ENCODE measurements at regions not wholly inside any gene's neighbourhood (a gene's known extent, or its start where the extent isn't known, plus 50 kb on each side); places are given as distances from the start of the nearest gene placed in this dataset.

DNA sequence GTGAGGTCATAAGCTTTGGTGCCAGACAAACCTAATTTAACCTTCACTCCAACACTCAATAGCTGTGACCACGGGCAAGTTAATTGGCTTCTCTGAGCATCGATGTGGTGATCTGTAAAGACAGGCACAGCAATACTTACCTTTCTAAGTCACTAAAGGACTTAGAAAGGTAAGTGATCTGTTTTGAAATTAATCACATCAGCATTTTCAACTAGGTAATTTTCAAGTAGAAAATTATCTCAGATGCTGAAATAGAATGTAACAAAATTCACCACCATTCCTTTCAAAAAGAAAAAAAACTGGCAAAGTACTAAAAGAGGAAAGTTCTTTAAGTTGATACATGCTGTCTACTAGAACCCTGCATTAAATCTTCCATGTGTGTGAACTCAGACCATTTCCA is 354.5 kb downstream of the ICE1 start:
- Histone ChIP-seq H3K9me3 (ENCODE audit: low read length) (no peaks in the 10 kb centered on the region), H3K9me2 (ENCODE audit: low read depth, low read length) (no peaks in the 10 kb centered on the region), H3K4me2 (ENCODE audit: low read length) (no peak overlapping the region), H3K79me2 (ENCODE audit: insufficient read depth, low read length) (no peaks in the 10 kb centered on the region), H4K20me1 (ENCODE audit: insufficient read depth, low read length) (no peaks in the 10 kb centered on the region), H3K9ac (ENCODE audit: low read length) (no peak overlapping the region), H2AFZ (ENCODE audit: low read length) (no peak overlapping the region), H3K4me3 (ENCODE audit: low read depth, low read length, poor library complexity, severe bottlenecking) (no peak overlapping the region), H3K27ac (ENCODE audit: low read depth, low read length, poor library complexity, severe bottlenecking) (no peak overlapping the region), H3K36me3 (ENCODE audit: insufficient read depth, low read length) (no peaks in the 10 kb centered on the region), H3F3A (ENCODE audit: insufficient read depth, low read length) (no peaks in the 10 kb centered on the region), H3K27me3 (ENCODE audit: insufficient read depth, low read length) (no peaks in the 10 kb centered on the region), H3K4me1 (ENCODE audit: insufficient read depth, low read length, severe bottlenecking) (no peaks in the 10 kb centered on the region)
- no peak for TF ChIP-seq EZH2 (IDR thresholded peaks at IDR 0.05; ENCODE audit: borderline replicate concordance, low read length)
- TF ChIP-seq, protein P1, sequence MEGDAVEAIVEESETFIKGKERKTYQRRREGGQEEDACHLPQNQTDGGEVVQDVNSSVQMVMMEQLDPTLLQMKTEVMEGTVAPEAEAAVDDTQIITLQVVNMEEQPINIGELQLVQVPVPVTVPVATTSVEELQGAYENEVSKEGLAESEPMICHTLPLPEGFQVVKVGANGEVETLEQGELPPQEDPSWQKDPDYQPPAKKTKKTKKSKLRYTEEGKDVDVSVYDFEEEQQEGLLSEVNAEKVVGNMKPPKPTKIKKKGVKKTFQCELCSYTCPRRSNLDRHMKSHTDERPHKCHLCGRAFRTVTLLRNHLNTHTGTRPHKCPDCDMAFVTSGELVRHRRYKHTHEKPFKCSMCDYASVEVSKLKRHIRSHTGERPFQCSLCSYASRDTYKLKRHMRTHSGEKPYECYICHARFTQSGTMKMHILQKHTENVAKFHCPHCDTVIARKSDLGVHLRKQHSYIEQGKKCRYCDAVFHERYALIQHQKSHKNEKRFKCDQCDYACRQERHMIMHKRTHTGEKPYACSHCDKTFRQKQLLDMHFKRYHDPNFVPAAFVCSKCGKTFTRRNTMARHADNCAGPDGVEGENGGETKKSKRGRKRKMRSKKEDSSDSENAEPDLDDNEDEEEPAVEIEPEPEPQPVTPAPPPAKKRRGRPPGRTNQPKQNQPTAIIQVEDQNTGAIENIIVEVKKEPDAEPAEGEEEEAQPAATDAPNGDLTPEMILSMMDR (IDR thresholded peaks at IDR 0.05; ENCODE audit: low read length) = no peak

DNA sequence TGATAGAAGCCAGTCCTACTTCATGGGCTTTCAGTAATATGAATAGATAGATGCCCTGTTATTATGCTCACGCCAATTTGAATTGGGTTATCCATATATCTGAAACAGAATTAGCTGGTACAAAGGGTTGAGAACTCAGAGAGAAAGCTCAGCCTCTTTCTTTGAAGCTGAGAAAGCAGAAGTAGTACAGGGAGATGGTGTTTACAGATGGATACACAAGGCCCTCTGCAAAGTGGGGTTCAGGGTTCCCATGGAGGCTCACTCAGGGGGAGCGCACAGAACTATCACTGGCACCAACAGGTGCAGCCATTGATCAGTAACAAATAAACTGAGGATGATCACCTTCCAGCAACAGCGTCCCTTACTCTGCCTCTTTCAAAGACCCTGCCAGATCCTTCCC is 349.7 kb downstream of the ICE1 start:
- no peak overlapping the region for H3K4me3 ChIP-seq (ENCODE audit: low read depth, low read length, poor library complexity, severe bottlenecking)
- H3F3A ChIP-seq (ENCODE audit: insufficient read depth, low read length) = no peaks in the 10 kb centered on the region
- H2AFZ ChIP-seq (ENCODE audit: low read length) = no peak overlapping the region
- no peaks in the 10 kb centered on the region for H3K9me2 ChIP-seq (ENCODE audit: low read depth, low read length)
- no peaks in the 10 kb centered on the region for H3K36me3 ChIP-seq (ENCODE audit: insufficient read depth, low read length)
- no peaks in the 10 kb centered on the region for H3K79me2 ChIP-seq (ENCODE audit: insufficient read depth, low read length)
- no peaks in the 10 kb centered on the region for H3K4me1 ChIP-seq (ENCODE audit: insufficient read depth, low read length, severe bottlenecking)
- TF ChIP-seq, protein P1 (IDR thresholded peaks at IDR 0.05; ENCODE audit: low read length) = no peak
- TF ChIP-seq EZH2 (IDR thresholded peaks at IDR 0.05; ENCODE audit: borderline replicate concordance, low read length) = no peak
- no peak overlapping the region for H3K4me2 ChIP-seq (ENCODE audit: low read length)
- no peaks in the 10 kb centered on the region for H3K27me3 ChIP-seq (ENCODE audit: insufficient read depth, low read length)
- no peak overlapping the region for H3K9ac ChIP-seq (ENCODE audit: low read length)
- no peak overlapping the region for H3K27ac ChIP-seq (ENCODE audit: low read depth, low read length, poor library complexity, severe bottlenecking)
- no peaks in the 10 kb centered on the region for H4K20me1 ChIP-seq (ENCODE audit: insufficient read depth, low read length)
- no peaks in the 10 kb centered on the region for H3K9me3 ChIP-seq (ENCODE audit: low read length)

DNA sequence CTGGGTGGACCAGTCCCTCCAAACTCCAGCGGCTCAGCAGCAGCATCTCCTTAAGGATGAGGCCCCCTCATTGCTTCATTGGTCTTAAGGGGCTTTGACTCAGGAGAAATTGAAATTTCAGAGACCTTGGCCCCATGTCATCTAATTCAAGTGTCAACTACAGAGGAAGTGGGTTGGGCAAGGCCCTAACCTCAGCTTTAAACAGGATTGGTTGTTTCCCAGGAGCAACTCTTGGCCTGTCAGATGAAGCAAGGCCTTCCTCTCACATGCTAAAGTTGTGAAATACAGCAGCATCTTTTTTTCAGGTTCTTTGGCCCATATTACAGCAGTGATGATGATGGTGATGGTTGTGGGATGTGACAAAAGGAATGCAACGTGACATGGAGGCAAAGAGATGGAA is 348.3 kb downstream of the ICE1 start:
- Histone ChIP-seq H3K27me3 (ENCODE audit: insufficient read depth, low read length) (no peaks in the 10 kb centered on the region), H3K4me3 (ENCODE audit: low read depth, low read length, poor library complexity, severe bottlenecking) (no peak overlapping the region), H2AFZ (ENCODE audit: low read length) (no peak overlapping the region), H3K4me1 (ENCODE audit: insufficient read depth, low read length, severe bottlenecking) (no peaks in the 10 kb centered on the region), H3K9me2 (ENCODE audit: low read depth, low read length) (no peaks in the 10 kb centered on the region), H4K20me1 (ENCODE audit: insufficient read depth, low read length) (no peaks in the 10 kb centered on the region), H3K36me3 (ENCODE audit: insufficient read depth, low read length) (no peaks in the 10 kb centered on the region), H3K4me2 (ENCODE audit: low read length) (no peak overlapping the region), H3K9ac (ENCODE audit: low read length) (no peak overlapping the region), H3K27ac (ENCODE audit: low read depth, low read length, poor library complexity, severe bottlenecking) (no peak overlapping the region), H3F3A (ENCODE audit: insufficient read depth, low read length) (no peaks in the 10 kb centered on the region), H3K9me3 (ENCODE audit: low read length) (no peaks in the 10 kb centered on the region), H3K79me2 (ENCODE audit: insufficient read depth, low read length) (no peaks in the 10 kb centered on the region)
- TF ChIP-seq, protein P1 (IDR thresholded peaks at IDR 0.05; ENCODE audit: low read length) = no peak
- TF ChIP-seq EZH2 (IDR thresholded peaks at IDR 0.05; ENCODE audit: borderline replicate concordance, low read length) = no peak
